ENCODE measurements at regions not wholly inside any gene's neighbourhood (a gene's known extent, or its start where the extent isn't known, plus 50 kb on each side); places are given as distances from the start of the nearest gene placed in this dataset.

GRCh38 chr11:128198216-128198772 is 389.1 kb downstream of the ETS1 start:
- Histone ChIP-seq H2AK9ac (replicated peaks; ENCODE audit: low read depth, low read length, poor library complexity) (no peak overlapping the region), H4K91ac (ENCODE audit: insufficient read depth, low read depth, low read length) (no peak overlapping the region), H4K5ac (ENCODE audit: low read depth, low read length) (no peak overlapping the region), H3K27ac (ENCODE audit: insufficient read depth, low read length) (no peak overlapping the region), H2BK20ac (ENCODE audit: low read depth, low read length) (no peak overlapping the region), H3K9me3 (ENCODE audit: control insufficient read depth, insufficient read depth, low read length) (no peaks in the 10 kb centered on the region), H3K56ac (ENCODE audit: extremely low read depth, insufficient read depth, low read length) (no peak overlapping the region), H2AFZ (replicated peaks; ENCODE audit: low read length, poor library complexity) (no peak overlapping the region), H3K9ac (ENCODE audit: low read depth, low read length) (no peak overlapping the region), H2BK5ac (ENCODE audit: low read depth, low read length, poor library complexity, severe bottlenecking) (no peak overlapping the region), H3K23ac (ENCODE audit: low read depth, low read length) (no peak overlapping the region), H3K18ac (ENCODE audit: low read depth, low read length) (no peak overlapping the region), H3K4me2 (ENCODE audit: low read depth, low read length) (no peak overlapping the region), H3K27me3 (ENCODE audit: control insufficient read depth, insufficient read depth, low read length) (no peaks in the 10 kb centered on the region), H2BK120ac (ENCODE audit: low read depth, low read length) (no peak overlapping the region), H2AK5ac (ENCODE audit: low read depth, low read length) (no peak overlapping the region), H3K14ac (replicated peaks; ENCODE audit: low read depth, low read length) (no peak overlapping the region), H3K9me1 (ENCODE audit: insufficient read depth, low read length) (no peaks in the 10 kb centered on the region), H3K79me1 (ENCODE audit: low read depth in 1 of 2, low read length in 2 of 2) (no peaks in the 10 kb centered on the region), H2BK15ac (ENCODE audit: low read depth, low read length) (no peak overlapping the region), H3K36me3 (ENCODE audit: control insufficient read depth, insufficient read depth, low read length) (no peaks in the 10 kb centered on the region), H3K4ac (ENCODE audit: low read depth, low read length) (no peak overlapping the region), H4K20me1 (ENCODE audit: insufficient read depth, low read length) (no peaks in the 10 kb centered on the region), H4K8ac (ENCODE audit: low read depth in 2 of 2, low read length in 2 of 2) (no peak overlapping the region), H3K4me3 (ENCODE audit: insufficient read depth, low read depth, low read length) (no peak overlapping the region), H3K4me1 (ENCODE audit: control insufficient read depth, insufficient read depth, low read length) (no peaks in the 10 kb centered on the region; the same call in 1 of the 2 replicates)
- in situ Hi-C loops (cut with MboI; ENCODE audit: low sequenced_read_pairs) (no loop called here), intact Hi-C loops (cut with micrococcal nuclease) (no loop called here), dilution Hi-C loops (cut with HindIII; ENCODE audit: low sequenced_read_pairs, unreplicated experiment) (loop anchor here (25.0 kb wide), 1 partner anchor 639 kb away; no protein-coding TSS in a partner anchor)
- ATAC-seq (ENCODE audit: low read depth) (no peak), DNase-seq (no peak)
- ChIA-PET CTCF (interaction anchor here (1.4 kb wide), 1 partner anchor 434 kb away, joined by 3 read pairs; no protein-coding TSS in a partner anchor), POLR2A (ENCODE audit: unreplicated experiment) (no interaction called here)
- BruUV-seq (replicated peaks), result no TSS peak
- no peak for TF ChIP-seq RCOR1 (IDR thresholded peaks at IDR 0.05; ENCODE audit: insufficient replicate concordance, low read length)
- TF ChIP-seq POLR2A (IDR thresholded peaks at IDR 0.05; ENCODE audit: low read depth, low read length), result no peak
- no CpG with 5 or more reads among the region's 2 CpGs for WGBS, 2 experiments (ENCODE audit: extremely low coverage in 2 of 2, insufficient read length in 1 of 2)
